DND-41 (cell line): ENCODE measurements at regions not wholly inside any gene's neighbourhood (a gene's known extent, or its start where the extent isn't known, plus 50 kb on each side); places are given as distances from the start of the nearest gene placed in this dataset.

ENCODE experiments used
- CTCF ChIP-seq: IDR thresholded peaks from 2 replicates; pipeline ENCODE4 v1.5.1; 2012; ENCODE audit warnings: borderline replicate concordance, low read length, moderate library complexity, mild to moderate bottlenecking; ENCODE audit not compliant: poor library complexity, severe bottlenecking; ENCODE audit errors: extremely low read depth
- EZH2 ChIP-seq: IDR thresholded peaks from 3 replicates; pipeline ENCODE4 v1.6.1; 2012; ENCODE audit warnings: borderline replicate concordance, low read depth, mild to moderate bottlenecking, moderate library complexity, low read length, inconsistent platforms; ENCODE audit not compliant: severe bottlenecking

DNA sequence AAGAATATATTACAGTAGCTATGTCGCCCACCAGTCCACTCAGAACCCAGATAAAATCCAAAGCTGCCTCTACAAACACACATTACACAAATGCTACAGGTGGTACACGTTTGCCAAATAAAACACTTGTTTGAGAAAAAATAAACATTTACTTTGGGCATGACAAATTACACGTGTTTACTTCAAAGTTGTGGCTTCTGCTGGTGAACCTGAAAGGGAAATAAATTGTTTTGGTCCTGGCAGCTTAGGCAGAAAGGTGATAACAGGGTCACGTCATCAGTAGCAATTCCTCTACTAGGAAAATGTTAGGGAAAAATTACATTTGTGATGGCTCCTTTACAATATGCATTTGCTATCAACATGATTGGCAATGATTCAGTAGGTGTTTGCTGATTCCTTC lies 497.3 kb upstream of the WWC1 start:
- no peak for TF ChIP-seq CTCF
- no peak for TF ChIP-seq EZH2
